Right forelimb (tissue), 1 donor: ENCODE measurements at regions not wholly inside any gene's neighbourhood (a gene's known extent, or its start where the extent isn't known, plus 50 kb on each side); places are given as distances from the start of the nearest gene placed in this dataset.

Source experiments
- DNase-seq: peaks from one replicate; pipeline ENCODE4 v3.0.0-alpha.2; 2018

GRCh38 chr11:69416762-69417698 is 64.4 kb upstream of the LINC01488 start:
- DNase-seq: no peak

DNA sequence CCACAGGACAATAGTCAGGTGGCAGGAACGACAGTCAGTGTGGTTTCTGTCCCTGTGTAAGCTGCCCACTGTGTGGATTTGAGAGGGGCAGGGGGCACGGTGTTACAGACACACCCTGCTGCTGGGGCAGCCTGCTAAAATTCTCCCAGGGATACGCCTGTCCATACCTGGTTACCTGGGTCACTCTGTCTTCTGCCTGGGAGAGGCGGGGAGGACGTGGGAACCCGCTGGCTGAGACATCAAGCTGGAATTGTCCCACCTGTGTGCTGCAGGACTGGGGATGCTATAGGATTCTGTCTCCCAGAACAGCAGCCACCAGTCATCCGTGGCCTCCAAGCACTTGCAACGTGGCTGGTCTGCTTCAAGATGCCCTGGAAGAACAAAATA is 63.8 kb upstream of the LINC01488 start:
- DNase-seq: no peak

- no peak for DNase-seq
Measured at GRCh38 chr11:69418576-69419296, 62.7 kb upstream of the LINC01488 start.

DNA sequence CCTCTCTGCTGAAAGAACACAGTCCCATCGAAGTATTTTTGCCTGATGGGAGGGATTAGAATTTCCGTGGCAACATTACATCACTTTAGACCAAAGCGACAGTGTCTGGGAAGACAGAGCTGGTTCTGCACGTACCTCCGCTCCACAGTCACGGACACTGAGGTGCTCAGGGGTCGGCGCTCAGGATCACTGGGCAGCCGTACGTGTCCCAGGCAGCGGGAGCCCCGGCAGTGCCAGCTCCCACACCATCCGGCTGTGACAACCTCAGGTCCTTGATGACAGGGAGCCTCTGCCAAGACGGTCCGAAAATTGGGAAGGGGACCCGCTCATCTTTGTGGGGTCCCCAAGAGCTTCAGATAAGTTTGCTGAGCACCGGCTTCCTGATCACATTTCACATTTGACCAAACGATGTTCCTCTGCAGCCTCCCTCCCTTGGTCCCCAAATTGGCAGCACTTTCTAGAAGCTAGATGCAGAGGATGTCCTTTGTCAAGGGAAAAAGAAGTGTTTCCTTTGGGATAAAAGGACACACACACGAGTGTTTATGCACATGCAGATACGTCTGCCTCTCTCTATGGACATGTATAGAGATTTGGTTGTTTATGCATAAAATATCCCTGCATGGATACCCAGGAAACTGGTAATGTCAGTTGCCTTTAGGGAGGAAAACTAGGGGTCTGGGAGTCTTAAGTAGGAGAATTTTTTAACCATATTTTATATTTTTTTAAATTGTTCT is 61.6 kb upstream of the LINC01488 start:
- DNase-seq: no peak

DNA sequence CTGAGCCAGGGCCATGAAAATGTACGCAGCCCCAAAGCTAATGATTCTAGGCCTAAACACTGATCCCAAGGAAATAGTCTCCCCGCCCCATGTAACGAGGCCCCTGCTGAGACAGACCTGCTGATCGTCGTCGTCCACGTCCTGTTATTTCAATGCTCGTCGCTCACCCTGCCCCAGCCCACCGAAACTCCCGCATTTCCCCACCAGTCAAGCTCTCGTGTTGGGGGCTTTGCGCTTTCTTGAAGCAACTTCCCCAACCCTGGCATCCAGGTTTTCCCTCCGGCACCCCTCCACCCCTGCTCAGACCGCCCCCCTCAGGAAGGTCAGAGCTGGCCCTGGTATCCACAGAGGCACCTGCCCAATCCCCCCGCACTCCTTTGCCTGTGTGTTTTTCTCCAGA is 58.8 kb upstream of the LINC01488 start:
- no peak for DNase-seq

- no peak for DNase-seq
Measured at GRCh38 chr11:69423181-69423580, 58.3 kb upstream of the LINC01488 start.

DNA sequence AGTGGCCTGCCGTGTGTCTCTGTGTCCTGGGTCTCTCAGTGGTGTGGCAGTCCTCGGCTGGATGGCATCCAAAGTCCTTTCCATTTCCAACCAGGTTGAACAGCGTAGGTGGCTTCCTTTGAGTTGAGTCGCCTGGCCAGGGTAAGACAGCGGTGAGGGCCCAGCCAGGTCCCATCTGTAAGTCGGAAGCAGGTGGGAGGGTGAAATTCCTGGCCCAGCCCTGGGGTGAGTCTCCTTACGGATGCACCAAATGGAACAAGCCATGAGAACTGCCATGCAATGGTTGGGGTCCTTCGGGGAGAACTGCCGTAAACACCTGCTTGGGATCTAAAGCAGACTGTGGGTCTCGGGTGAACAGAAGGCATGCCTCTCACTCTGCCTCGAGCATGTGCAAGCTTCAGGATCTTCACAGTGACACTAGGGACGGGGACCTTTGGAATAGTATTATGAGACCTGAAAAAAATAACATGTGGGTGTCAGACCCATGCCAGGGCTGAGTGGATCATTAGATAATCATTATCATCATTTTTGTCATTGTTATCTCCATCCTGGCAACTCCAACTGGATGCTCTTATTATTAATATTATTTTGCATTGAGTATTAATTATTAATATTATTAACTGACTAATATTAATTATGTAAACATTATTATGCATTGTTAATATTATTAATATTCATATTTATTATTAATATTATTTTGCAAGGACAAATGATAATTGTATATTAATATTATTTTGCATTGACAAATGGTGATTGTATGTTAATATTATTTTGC is 57.7 kb upstream of the LINC01488 start:
- DNase-seq: no peak

GRCh38 chr11:69424748-69425147 is 56.7 kb upstream of the LINC01488 start:
- DNase-seq: no peak

GRCh38 chr11:69425444-69425843 is 56.0 kb upstream of the LINC01488 start:
- DNase-seq: peak; percentile 9

GRCh38 chr11:69425895-69426544 is 55.4 kb upstream of the LINC01488 start:
- DNase-seq: peak; percentile 26

GRCh38 chr11:69427337-69427736 is 54.1 kb upstream of the LINC01488 start:
- peak; percentile 34 for DNase-seq

GRCh38 chr11:69427906-69428880 is 53.3 kb upstream of the LINC01488 start:
- peak; percentile 30 for DNase-seq

DNA sequence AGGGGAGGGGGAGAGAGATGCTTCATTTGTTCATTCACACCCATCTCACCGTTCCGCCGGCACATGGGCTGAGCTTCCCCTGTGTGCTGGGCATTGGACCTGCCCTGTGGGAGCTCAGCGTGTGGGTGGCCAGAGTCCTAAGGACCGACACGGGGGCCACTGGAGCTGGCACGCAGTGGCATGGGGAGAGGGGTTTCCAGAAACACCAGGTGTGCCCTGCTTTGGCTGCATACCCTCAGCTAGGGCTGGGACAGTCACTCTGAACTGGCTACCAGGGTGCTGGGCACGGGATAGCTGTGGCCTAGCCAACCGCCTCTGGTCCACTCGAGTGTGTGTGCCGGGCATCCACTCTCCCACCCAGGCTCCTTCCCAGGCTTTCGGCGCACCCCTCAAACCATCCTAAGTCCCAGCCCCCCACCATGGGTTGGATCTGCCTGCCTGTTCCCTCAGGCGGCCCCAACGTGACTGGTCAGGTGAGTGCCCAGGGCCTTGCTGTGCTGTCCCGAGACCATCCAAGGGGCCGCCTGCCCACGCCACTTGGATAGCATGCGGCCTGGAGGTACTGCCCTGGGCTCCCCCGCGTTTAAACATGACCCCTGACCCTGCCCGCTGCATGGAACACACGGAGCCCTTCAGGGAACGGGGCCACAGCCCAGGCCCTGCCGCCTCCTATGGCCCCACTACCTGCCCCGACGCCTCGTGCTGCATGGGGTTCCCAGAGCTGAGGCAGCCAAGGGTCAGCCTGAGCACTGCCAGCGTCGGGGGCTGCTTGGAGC is 51.6 kb upstream of the LINC01488 start:
- DNase-seq: no peak

DNA sequence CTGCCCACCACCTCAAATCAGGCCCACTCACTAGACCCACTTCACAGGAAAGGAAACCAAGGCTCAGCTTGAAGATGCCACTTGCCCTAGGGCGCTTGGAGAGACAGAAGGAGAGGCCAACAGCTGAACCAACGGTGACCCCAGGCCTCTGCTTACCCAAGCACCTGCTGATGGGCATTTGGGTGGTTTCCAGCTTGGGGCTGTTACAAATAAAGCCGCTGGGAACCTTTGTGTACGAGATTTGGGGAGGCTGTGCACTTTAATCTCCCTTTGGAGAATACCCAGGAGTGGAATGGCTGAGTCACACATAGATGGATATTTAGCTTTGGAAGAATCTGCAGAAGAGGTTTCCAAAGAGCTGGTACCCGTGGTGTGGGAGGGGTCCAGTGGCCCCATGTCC is 50.9 kb upstream of the LINC01488 start:
- no peak for DNase-seq

- no peak for DNase-seq
Measured at GRCh38 chr11:69431136-69431535, 50.3 kb upstream of the LINC01488 start.
